ENCODE measurements at regions not wholly inside any gene's neighbourhood (a gene's known extent, or its start where the extent isn't known, plus 50 kb on each side); places are given as distances from the start of the nearest gene placed in this dataset.

- TF ChIP-seq CTCF (IDR thresholded peaks at IDR 0.05; ENCODE audit: low read depth, low read length), result no peak
- DNase-seq (ENCODE audit: extremely low read depth, low read depth), result no peak
Observed at GRCh38 chr2:239884051-239884405, 141.1 kb downstream of the NDUFA10 start.

- no peak for DNase-seq (ENCODE audit: extremely low read depth, low read depth)
- TF ChIP-seq CTCF (IDR thresholded peaks at IDR 0.05; ENCODE audit: low read depth, low read length), result no peak
Observed at GRCh38 chr2:239883326-239884050, 141.7 kb downstream of the NDUFA10 start.

- DNase-seq (ENCODE audit: extremely low read depth, low read depth), result no peak
- TF ChIP-seq CTCF (IDR thresholded peaks at IDR 0.05; ENCODE audit: low read depth, low read length), result no peak
Observed at GRCh38 chr2:239882781-239883180, 142.4 kb downstream of the NDUFA10 start.

- TF ChIP-seq CTCF (IDR thresholded peaks at IDR 0.05; ENCODE audit: low read depth, low read length), result peak; percentile 26
- DNase-seq (ENCODE audit: extremely low read depth, low read depth), result no peak
Observed at GRCh38 chr2:239882331-239882732, 142.8 kb downstream of the NDUFA10 start.

GRCh38 chr2:239881561-239882320 is 143.4 kb downstream of the NDUFA10 start:
- DNase-seq (ENCODE audit: extremely low read depth, low read depth), result no peak

GRCh38 chr2:239881031-239881471 is 144.1 kb downstream of the NDUFA10 start:
- no peak for DNase-seq (ENCODE audit: extremely low read depth, low read depth)
- no peak for TF ChIP-seq CTCF (IDR thresholded peaks at IDR 0.05; ENCODE audit: low read depth, low read length)

More at GRCh38 chr2:239881561-239882320, 143.4 kb downstream of the NDUFA10 start:
- no peak for TF ChIP-seq CTCF (IDR thresholded peaks at IDR 0.05; ENCODE audit: low read depth, low read length)

- DNase-seq (ENCODE audit: extremely low read depth, low read depth), result no peak
- no peak for TF ChIP-seq CTCF (IDR thresholded peaks at IDR 0.05; ENCODE audit: low read depth, low read length)
Observed at GRCh38 chr2:239880396-239880795, 144.7 kb downstream of the NDUFA10 start.
